ENCODE measurements at regions not wholly inside any gene's neighbourhood (a gene's known extent, or its start where the extent isn't known, plus 50 kb on each side); places are given as distances from the start of the nearest gene placed in this dataset.

- no peak for DNase-seq
- no peak for TF ChIP-seq POLR2A (IDR thresholded peaks at IDR 0.05; ENCODE audit: low read length)
- TF ChIP-seq GATA1 (IDR thresholded peaks at IDR 0.05; ENCODE audit: low read depth, low read length) = no peak
These were observed 232.9 kb downstream of the SAMD5 start for GRCh38 chr6:147741389-147741788.

GRCh38 chr6:147742440-147742839 is 233.9 kb downstream of the SAMD5 start:
- TF ChIP-seq POLR2A (IDR thresholded peaks at IDR 0.05; ENCODE audit: low read length) (no peak), GATA1 (IDR thresholded peaks at IDR 0.05; ENCODE audit: low read depth, low read length) (no peak)
- no peak for DNase-seq

GRCh38 chr6:147744012-147744411 is 235.5 kb downstream of the SAMD5 start:
- DNase-seq = no peak

GRCh38 chr6:147749331-147749730 is 240.8 kb downstream of the SAMD5 start:
- TF ChIP-seq POLR2A (IDR thresholded peaks at IDR 0.05; ENCODE audit: low read length) (no peak), GATA1 (IDR thresholded peaks at IDR 0.05; ENCODE audit: low read depth, low read length) (no peak)
- no peak for DNase-seq

More at GRCh38 chr6:147744012-147744411, 235.5 kb downstream of the SAMD5 start:
- TF ChIP-seq GATA1 (IDR thresholded peaks at IDR 0.05; ENCODE audit: low read depth, low read length) = no peak
- TF ChIP-seq POLR2A (IDR thresholded peaks at IDR 0.05; ENCODE audit: low read length) = no peak

- TF ChIP-seq POLR2A (IDR thresholded peaks at IDR 0.05; ENCODE audit: low read length) = no peak
- TF ChIP-seq GATA1 (IDR thresholded peaks at IDR 0.05; ENCODE audit: low read depth, low read length) = no peak
- DNase-seq = no peak
These were observed 241.9 kb downstream of the SAMD5 start for GRCh38 chr6:147750413-147750812.

GRCh38 chr6:147751232-147751631 is 242.7 kb downstream of the SAMD5 start:
- TF ChIP-seq POLR2A (IDR thresholded peaks at IDR 0.05; ENCODE audit: low read length) (no peak), GATA1 (IDR thresholded peaks at IDR 0.05; ENCODE audit: low read depth, low read length) (no peak)
- no peak for DNase-seq

- TF ChIP-seq POLR2A (IDR thresholded peaks at IDR 0.05; ENCODE audit: low read length) (no peak), GATA1 (IDR thresholded peaks at IDR 0.05; ENCODE audit: low read depth, low read length) (no peak)
These were observed 244.4 kb downstream of the SAMD5 start for GRCh38 chr6:147752689-147753403.

GRCh38 chr6:147755999-147756398 is 247.5 kb downstream of the SAMD5 start:
- DNase-seq = no peak
- TF ChIP-seq POLR2A (IDR thresholded peaks at IDR 0.05; ENCODE audit: low read length) (no peak), GATA1 (IDR thresholded peaks at IDR 0.05; ENCODE audit: low read depth, low read length) (no peak)

More at GRCh38 chr6:147752689-147753403, 244.4 kb downstream of the SAMD5 start:
- no peak for DNase-seq

GRCh38 chr6:147756891-147757290 is 248.4 kb downstream of the SAMD5 start:
- no peak for TF ChIP-seq GATA1 (IDR thresholded peaks at IDR 0.05; ENCODE audit: low read depth, low read length)
- TF ChIP-seq POLR2A (IDR thresholded peaks at IDR 0.05; ENCODE audit: low read length) = no peak
- no peak for DNase-seq

- no peak for TF ChIP-seq GATA1 (IDR thresholded peaks at IDR 0.05; ENCODE audit: low read depth, low read length)
- no peak for TF ChIP-seq POLR2A (IDR thresholded peaks at IDR 0.05; ENCODE audit: low read length)
These were observed 248.8 kb downstream of the SAMD5 start for GRCh38 chr6:147757291-147757690.

GRCh38 chr6:147758303-147758702 is 249.8 kb downstream of the SAMD5 start:
- DNase-seq = no peak
- no peak for TF ChIP-seq GATA1 (IDR thresholded peaks at IDR 0.05; ENCODE audit: low read depth, low read length)
- no peak for TF ChIP-seq POLR2A (IDR thresholded peaks at IDR 0.05; ENCODE audit: low read length)

More at GRCh38 chr6:147757291-147757690, 248.8 kb downstream of the SAMD5 start:
- no peak for DNase-seq

- TF ChIP-seq GATA1 (IDR thresholded peaks at IDR 0.05; ENCODE audit: low read depth, low read length) = no peak
- TF ChIP-seq POLR2A (IDR thresholded peaks at IDR 0.05; ENCODE audit: low read length) = no peak
These were observed 250.6 kb downstream of the SAMD5 start for GRCh38 chr6:147759093-147759492.

GRCh38 chr6:147759536-147759935 is 251.0 kb downstream of the SAMD5 start:
- no peak for TF ChIP-seq POLR2A (IDR thresholded peaks at IDR 0.05; ENCODE audit: low read length)
- DNase-seq = no peak

More at GRCh38 chr6:147759093-147759492, 250.6 kb downstream of the SAMD5 start:
- DNase-seq = no peak

GRCh38 chr6:147765541-147765940 is 257.1 kb downstream of the SAMD5 start:
- TF ChIP-seq GATA1 (IDR thresholded peaks at IDR 0.05; ENCODE audit: low read depth, low read length) (no peak), POLR2A (IDR thresholded peaks at IDR 0.05; ENCODE audit: low read length) (no peak)
- no peak for DNase-seq

- TF ChIP-seq GATA1 (IDR thresholded peaks at IDR 0.05; ENCODE audit: low read depth, low read length) = no peak
- TF ChIP-seq POLR2A (IDR thresholded peaks at IDR 0.05; ENCODE audit: low read length) = no peak
- DNase-seq = no peak
These were observed 260.5 kb downstream of the SAMD5 start for GRCh38 chr6:147768969-147769368.
